Epithelial cell of prostate (primary cell): ENCODE measurements at regions not wholly inside any gene's neighbourhood (a gene's known extent, or its start where the extent isn't known, plus 50 kb on each side); places are given as distances from the start of the nearest gene placed in this dataset.
A peak's percentile ranks its signal among the peaks of the same experiment; 100 is the strongest.
"Not testable (repeated sequence)": the region's sequence is repeated elsewhere in the genome, so short reads cannot be mapped to it uniquely, and the experiment has no call there.

ENCODE experiments used
- DNase-seq: peaks from one replicate; pipeline ENCODE4 v3.0.0-alpha.2; 2011; ENCODE audit warnings: low read depth, low spot score
- H3K27ac ChIP-seq: fragments of 450-650 bp; 2 replicates; pipeline ENCODE4 v1.5.1; 2017; ENCODE audit warnings: mild to moderate bottlenecking

DNA sequence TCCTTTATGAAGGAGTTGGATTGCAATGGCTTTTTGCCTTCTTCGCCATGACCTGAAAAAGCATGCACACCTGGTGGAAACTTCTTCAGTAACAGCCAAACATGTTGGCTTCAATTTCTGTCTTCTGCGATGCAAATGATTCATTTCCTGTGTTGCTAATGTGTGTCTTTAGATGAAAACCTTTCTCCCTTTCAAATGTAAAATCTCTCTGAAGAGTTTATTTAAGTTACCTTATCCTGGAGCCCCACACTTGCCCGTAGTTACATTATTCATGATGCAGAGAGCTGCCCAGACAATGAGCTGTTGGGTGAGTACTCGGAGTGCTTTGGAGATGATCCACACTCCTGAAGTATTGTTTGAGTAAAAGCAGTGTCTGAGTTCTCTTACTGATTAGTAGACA, 1100.9 kb downstream of the RPA4 start:
- DNase-seq, result peak; percentile 31

DNA sequence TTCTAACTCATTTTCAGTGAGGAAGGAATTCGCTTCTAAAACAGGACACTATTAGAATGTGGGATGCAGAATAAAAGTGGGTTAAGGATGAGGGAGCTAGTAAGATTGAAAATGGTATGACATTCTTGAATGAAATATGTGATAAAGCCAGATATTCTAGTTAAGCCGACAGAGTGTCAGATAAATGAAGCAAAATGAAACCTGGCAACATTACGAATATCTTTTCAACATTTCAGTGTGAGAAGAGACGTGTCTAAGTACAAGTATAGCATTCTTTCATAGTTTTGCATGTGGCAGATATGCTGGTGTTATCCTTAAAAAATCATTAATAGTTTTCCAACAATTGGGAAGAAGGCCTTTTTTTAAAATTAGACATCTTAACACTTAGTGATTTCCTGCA, 1101.4 kb downstream of the RPA4 start:
- peak overlapping the region; percentile 86 for H3K27ac ChIP-seq
- DNase-seq, result no peak

More for the DNA sequence above, 1100.9 kb downstream of the RPA4 start:
- H3K27ac ChIP-seq, result peak overlapping the region; percentile 86

DNA sequence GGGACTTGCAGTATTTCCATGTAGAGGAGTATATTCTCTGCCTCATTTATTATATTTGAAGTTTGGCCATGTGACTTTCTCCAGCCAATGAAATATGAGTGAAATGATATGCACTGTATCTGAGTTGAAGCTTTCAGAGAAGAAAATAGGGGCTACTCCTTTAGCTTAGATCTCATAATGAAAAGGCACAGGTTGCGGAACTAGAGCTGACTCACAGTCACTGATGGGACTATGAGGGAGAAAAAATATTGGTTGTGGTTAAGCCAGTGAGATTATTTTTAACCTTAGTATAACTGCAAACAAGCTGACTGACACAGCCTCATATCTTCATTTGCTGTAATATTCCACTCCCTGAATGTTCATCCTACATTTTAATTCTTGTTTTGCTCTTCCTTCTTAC, 1104.3 kb downstream of the RPA4 start:
- no peak overlapping the region for H3K27ac ChIP-seq

DNA sequence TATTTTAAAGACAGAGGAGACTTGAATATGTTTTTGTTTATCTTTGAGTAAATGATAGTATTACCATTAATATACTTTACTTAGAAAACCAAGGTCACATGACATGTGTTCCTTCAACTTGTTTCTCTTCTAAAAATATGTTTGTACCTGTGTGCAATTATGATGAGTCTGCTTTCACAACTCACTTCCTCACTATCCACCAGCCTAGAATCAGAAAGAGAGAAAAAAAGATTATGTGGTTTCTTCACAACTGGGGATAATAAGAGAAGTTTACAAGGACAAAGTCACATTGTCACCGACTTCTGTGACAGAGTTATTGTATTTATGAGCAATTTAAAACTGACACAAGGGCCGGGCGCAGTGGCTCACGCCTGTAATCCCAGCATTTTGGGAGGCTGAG, 1112.1 kb downstream of the RPA4 start:
- DNase-seq, result no peak
- no peak overlapping the region for H3K27ac ChIP-seq

More for the DNA sequence above, 1104.3 kb downstream of the RPA4 start:
- no peak for DNase-seq

DNA sequence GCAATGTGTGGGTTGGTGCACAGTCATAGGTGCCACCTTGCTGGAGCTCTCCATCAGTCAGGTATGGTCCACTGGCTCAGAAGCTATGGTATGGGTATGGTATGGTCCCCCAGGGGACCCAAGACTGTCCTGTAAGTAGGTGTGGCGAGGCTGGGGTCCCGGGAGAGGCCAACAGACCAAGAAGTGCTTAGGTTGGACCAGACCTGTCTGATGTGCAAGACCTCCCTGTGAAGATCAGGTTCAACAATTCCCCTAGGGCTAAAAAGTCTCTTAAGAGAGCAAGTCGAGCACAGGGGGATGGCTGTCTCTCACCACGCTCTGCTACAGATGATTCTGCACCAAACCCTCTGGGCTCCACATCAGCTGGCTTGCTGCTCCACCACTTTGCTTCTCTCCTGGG, 1145.0 kb downstream of the RPA4 start:
- no peak for DNase-seq
- H3K27ac ChIP-seq, result no peak overlapping the region

GRCh38 chrX:98029861-98030260, 1146.2 kb downstream of the RPA4 start:
- no peak for DNase-seq
- no peak overlapping the region for H3K27ac ChIP-seq

- DNase-seq, result no peak
- no peak overlapping the region for H3K27ac ChIP-seq
These were observed 1173.5 kb downstream of the RPA4 start for GRCh38 chrX:98057176-98057575.

DNA sequence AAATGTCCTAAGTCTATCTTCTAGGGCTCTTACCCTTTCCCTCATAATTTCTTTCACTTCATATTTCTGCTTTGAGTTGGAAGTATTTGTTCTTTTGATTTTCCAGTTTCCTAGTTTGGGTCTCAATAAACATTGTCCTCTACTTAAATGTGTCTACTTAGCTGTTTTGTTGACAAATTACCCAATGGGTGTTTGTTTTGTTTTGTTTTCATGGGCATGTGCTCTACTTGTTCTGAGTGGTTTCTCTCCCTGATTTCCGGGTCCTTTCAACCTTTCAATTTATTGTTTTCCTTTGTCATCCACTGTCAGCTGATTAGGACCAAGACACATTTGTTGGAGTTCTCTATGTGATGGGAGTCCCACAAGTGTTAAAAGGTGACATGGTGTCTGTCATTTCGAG, 1181.4 kb downstream of the RPA4 start:
- no peak overlapping the region for H3K27ac ChIP-seq
- no peak for DNase-seq

DNA sequence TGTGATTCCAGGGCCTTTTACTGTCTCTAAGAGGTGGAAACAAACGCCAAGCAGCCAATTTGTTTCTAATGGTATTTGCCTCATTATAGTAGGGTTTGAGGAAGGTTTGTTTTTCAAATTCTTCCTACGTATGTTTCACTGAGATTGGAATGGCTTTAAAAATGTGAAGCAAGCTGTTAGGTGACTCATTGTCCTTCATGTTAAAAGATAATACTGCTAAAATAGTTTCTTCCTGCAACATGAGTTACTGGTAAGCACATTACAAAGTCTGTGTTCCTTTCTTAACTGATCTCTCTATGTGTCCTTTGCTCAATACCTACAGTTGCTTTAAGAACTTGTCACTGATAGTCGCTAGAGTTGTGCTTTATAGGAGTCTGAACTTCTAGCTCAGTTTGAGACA, 1183.9 kb downstream of the RPA4 start:
- no peak for DNase-seq
- H3K27ac ChIP-seq, result no peak overlapping the region

DNA sequence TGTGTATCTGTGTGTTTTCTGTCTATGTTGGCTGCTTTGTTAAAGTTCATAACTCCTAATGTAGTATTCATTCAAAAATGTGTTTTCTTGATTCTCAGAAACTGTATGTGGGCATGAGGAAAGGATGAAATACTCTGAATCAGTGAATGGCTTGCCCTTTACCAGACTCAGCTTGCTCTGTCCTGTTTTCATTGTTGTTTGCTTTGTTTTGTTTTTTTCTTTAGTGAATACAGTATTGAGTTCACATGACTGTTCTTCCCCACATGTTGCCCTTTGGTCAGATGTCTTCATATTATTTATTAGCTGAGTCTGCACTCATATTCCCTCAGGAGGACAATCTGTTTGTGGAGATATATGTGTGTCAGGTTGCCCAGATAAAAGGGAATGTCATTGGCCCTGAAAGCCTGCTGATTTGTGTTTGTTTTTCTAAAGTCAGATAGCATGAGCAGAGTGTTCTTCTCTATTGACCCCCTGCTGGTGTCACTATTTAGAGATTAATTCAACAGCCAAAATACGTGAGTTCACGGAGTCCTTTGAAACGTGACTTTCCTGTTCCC, 1184.4 kb downstream of the RPA4 start:
- H3K27ac ChIP-seq, result no peak overlapping the region
- no peak for DNase-seq

GRCh38 chrX:98071331-98071730, 1187.6 kb downstream of the RPA4 start:
- no peak for DNase-seq
- H3K27ac ChIP-seq, result no peak overlapping the region

DNA sequence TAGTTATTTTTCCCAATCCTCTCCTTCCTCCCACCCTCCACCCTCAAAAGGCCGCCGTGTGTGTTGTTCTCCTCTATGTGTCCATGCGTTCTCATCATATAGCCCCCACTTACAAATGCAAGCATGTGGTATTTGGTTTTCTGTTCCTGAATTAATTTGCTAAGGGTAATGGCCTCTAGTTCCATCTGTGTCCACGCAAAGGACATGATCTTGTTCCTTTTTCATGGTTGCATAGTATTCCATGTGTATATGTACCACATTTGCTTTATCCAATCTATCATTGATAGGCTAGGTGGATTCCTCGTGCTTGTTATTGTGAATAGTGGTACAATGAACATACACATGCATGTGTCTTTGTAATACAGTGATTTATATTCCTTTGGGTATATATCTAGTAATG, 1193.7 kb downstream of the RPA4 start:
- H3K27ac ChIP-seq, result no peak overlapping the region
- DNase-seq, result no peak

DNA sequence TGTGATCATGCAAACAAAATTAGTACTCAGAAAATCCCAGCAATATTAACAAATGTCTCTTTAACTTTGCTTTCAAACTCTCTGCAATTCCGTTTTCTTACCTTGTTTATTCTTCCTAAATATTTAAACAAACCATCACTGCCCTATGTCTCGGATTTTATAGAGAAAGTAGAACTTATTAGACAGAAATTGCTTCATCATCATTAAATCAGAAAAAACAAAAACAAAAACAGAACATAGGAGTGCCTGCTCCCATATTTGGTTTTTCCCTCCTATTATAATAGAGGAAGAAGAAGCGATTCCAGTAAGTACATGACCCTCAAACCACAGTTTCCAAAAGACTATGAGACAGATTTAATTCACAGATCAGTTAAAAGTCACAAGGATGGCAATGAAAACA, 1228.0 kb downstream of the RPA4 start:
- no peak overlapping the region for H3K27ac ChIP-seq
- DNase-seq, result no peak

DNA sequence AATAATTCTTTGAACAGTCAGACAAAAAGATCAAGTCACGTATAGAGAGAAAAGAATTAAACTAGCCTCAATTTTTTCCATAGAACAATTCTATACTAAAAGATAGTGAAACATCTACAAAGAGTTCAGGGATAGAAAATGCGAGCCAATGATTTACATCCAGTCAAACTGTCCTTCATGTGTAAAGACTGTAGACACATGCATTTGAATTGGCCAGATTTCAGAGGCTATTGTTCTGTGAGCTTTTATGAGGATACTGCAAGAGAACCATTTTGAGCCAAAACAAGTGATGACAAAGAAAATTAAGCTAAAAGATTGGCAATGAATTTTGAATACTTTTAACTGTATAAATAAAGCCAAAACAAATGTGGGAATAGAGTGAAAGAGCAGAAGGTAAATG, 1230.3 kb downstream of the RPA4 start:
- H3K27ac ChIP-seq, result no peak overlapping the region
- DNase-seq, result no peak

GRCh38 chrX:98141466-98141865, 1257.8 kb downstream of the RPA4 start:
- DNase-seq, result no peak
- no peak overlapping the region for H3K27ac ChIP-seq

GRCh38 chrX:98191003-98191402, 1307.3 kb downstream of the RPA4 start:
- DNase-seq, result no peak
- no peak overlapping the region for H3K27ac ChIP-seq

- no peak for DNase-seq
- no peak overlapping the region for H3K27ac ChIP-seq
These were observed 1310.3 kb downstream of the RPA4 start for GRCh38 chrX:98194036-98194435.

DNA sequence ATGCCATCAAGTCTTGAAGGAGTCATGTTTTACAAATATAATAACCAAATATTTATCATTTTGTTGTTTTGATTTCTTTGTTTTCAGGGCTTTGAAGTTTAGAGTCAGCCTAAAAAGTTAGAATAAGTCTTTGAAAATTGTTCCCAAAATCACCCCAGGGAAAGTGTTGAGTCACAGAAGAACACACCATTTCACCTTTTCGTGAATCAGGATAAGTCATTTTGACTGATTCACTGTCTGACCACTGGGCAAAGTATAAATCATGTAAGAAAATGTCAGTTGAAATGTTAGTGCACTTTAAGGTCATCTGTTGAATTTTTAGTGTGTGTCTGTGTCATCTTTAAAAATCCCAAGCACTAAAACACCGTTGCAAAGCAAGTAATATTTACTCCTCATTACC, 1320.1 kb downstream of the RPA4 start:
- DNase-seq, result no peak
- no peak overlapping the region for H3K27ac ChIP-seq

DNA sequence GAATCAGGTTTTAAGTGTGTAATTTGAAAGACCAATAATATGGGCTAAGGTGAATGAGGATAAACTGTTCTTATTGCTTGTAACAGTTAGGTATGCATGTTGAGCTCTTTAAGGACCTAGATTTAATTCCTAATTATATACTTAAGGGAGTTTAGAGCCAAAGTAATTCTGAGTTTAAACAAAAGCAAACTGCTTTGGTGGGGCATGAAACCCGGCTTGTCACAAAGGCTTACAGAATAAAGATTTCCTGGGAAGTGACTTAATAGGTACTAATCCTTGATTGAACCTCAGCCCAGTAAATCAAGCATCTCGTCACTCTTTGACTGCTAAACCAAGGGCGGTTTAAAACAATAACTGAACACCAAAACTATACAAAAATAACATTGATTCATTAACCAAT, 1324.2 kb downstream of the RPA4 start:
- no peak overlapping the region for H3K27ac ChIP-seq
- DNase-seq, result no peak

DNA sequence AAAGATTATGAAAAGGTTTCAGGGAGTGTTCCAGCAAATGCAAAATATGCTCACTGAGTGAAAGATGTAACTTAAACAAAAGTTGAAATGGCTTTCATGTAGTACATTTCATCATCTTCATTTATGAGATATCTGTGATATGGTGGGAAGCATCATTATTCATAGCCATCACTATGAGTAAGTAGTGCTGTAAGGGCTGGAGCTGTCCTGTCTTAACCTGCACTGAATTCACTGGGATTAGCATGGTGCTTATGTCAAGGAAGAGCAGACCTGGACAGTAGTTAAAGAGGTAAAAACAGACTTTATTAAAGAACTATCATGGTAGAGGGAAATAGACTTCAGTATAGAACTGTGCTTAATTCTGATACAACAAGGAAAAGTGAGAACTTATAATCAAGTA, 1347.3 kb downstream of the RPA4 start:
- DNase-seq, result no peak
- H3K27ac ChIP-seq, result no peak overlapping the region

- H3K27ac ChIP-seq, DNase-seq: not testable (repeated sequence)
These were observed 1356.4 kb downstream of the RPA4 start for GRCh38 chrX:98240061-98240460.

- no peak for DNase-seq
- no peak overlapping the region for H3K27ac ChIP-seq
These were observed 1379.4 kb downstream of the RPA4 start for GRCh38 chrX:98263135-98263534.

DNA sequence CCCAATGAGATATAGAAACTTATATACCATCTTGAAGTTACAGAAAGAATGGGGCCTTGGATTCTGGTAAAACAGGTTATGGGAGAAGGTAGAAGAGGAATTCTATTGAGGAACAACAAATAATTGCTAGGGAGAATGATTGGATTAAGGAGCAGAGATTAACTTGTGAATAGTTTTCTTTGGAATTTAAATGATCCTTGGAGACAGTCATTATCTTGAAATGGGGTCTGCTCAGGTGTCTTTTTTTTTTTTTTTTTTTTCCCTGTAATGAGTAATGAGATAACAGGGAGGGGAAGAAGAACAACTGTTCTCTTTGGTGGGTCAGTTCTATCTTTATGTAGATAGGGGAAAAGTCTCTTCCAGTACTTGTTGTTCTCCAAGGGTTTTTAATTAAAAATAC, 1406.0 kb downstream of the RPA4 start:
- DNase-seq, result no peak
- H3K27ac ChIP-seq, result no peak overlapping the region
